ENCODE measurements at regions not wholly inside any gene's neighbourhood (a gene's known extent, or its start where the extent isn't known, plus 50 kb on each side); places are given as distances from the start of the nearest gene placed in this dataset.

DNA sequence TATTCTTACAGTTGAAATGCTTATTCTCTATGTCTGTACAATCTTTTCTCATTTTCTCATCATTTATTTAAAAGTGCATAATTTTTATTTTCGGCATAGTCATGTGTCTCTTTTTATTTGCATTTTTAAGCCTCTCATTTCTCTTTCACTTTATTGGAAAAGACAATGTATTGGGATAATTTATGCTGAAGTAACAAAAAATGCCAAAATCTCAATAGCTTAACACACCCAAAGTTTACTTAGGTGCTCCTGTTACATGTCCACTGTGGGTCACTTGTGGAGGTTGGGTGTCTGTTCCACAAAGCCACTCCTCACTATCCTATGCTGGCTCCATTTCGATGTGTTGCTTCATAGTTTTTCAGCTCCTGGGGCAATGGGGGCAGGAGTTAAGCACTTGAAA lies 638.7 kb downstream of the CD109 start:
- Histone ChIP-seq H3K9me2 (replicated peaks; ENCODE audit: insufficient read depth, low read length) (no peaks in the 10 kb centered on the region), H3K4me2 (ENCODE audit: low read depth, low read length, poor library complexity, severe bottlenecking) (no peak overlapping the region), H3K4me3 (ENCODE audit: low read length) (no peak overlapping the region), H3K79me2 (ENCODE audit: low read length) (no peaks in the 10 kb centered on the region), H3K9ac (ENCODE audit: low read length) (no peak overlapping the region), H3K36me3 (ENCODE audit: insufficient read depth, low read length) (no peaks in the 10 kb centered on the region), H3K27ac (ENCODE audit: low read length) (no peak overlapping the region), H3K4me1 (ENCODE audit: low read length) (no peaks in the 10 kb centered on the region), H3K9me3 (ENCODE audit: low read length) (no peaks in the 10 kb centered on the region), H4K20me1 (ENCODE audit: insufficient read depth, low read depth, low read length) (no peaks in the 10 kb centered on the region), H3K27me3 (ENCODE audit: low read length) (no peaks in the 10 kb centered on the region), H2AFZ (ENCODE audit: low read length) (no peak overlapping the region)
- no peak for DNase-seq

DNA sequence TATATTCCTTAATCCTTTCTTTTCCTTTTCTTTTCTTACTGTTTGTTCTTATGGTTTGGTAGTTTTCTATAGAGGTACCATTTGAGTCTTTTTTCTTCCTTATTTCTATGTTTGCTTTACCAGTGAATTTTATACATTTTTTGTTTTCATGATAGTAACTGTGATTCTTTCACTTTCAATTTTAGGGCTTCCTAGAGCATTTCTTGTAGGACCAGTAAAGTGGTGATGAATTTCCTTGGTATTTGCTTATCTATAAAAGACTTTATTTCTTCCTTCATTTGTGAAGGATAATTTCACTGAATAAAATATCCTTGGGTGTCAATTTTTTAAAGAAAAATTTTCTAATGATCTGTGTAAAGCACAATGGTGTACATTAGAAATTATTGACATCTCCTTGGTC lies 637.4 kb downstream of the CD109 start:
- Histone ChIP-seq H3K4me2 (ENCODE audit: low read depth, low read length, poor library complexity, severe bottlenecking) (no peak overlapping the region), H3K4me1 (ENCODE audit: low read length) (no peaks in the 10 kb centered on the region), H3K27ac (ENCODE audit: low read length) (no peak overlapping the region), H3K79me2 (ENCODE audit: low read length) (no peaks in the 10 kb centered on the region), H3K9me2 (replicated peaks; ENCODE audit: insufficient read depth, low read length) (no peaks in the 10 kb centered on the region), H3K36me3 (ENCODE audit: insufficient read depth, low read length) (no peaks in the 10 kb centered on the region), H3K9me3 (ENCODE audit: low read length) (no peaks in the 10 kb centered on the region), H3K9ac (ENCODE audit: low read length) (no peak overlapping the region), H4K20me1 (ENCODE audit: insufficient read depth, low read depth, low read length) (no peaks in the 10 kb centered on the region), H3K27me3 (ENCODE audit: low read length) (no peaks in the 10 kb centered on the region), H2AFZ (ENCODE audit: low read length) (no peak overlapping the region), H3K4me3 (ENCODE audit: low read length) (no peak overlapping the region)
- no peak for DNase-seq

DNA sequence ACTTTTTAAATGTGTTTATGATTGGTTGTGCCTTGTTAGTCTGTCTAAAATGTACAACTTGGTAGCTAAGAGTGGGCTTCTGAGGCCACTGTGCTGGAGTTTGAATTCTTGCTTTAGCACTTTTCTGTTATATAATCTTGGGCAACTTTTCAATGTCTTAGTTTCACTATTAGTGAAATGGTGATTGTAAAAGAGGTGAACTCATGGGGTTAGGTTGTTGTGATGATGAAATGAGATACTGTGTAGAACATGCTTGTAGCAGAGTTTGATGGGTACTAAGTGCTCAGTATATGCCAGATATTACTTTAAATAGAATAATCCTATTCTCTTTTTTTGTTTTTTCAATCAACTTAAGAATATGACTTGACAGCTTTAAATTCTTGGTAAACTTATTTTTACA lies 624.7 kb downstream of the CD109 start:
- H3K27me3 ChIP-seq (ENCODE audit: low read length), result no peaks in the 10 kb centered on the region
- no peak overlapping the region for H3K27ac ChIP-seq (ENCODE audit: low read length)
- H3K36me3 ChIP-seq (ENCODE audit: insufficient read depth, low read length), result no peaks in the 10 kb centered on the region
- H2AFZ ChIP-seq (ENCODE audit: low read length), result no peak overlapping the region
- no peak for DNase-seq
- no peak overlapping the region for H3K4me3 ChIP-seq (ENCODE audit: low read length)
- H3K4me1 ChIP-seq (ENCODE audit: low read length), result no peaks in the 10 kb centered on the region
- H3K9me3 ChIP-seq (ENCODE audit: low read length), result no peaks in the 10 kb centered on the region
- H3K79me2 ChIP-seq (ENCODE audit: low read length), result no peaks in the 10 kb centered on the region
- no peak overlapping the region for H3K9ac ChIP-seq (ENCODE audit: low read length)
- no peaks in the 10 kb centered on the region for H4K20me1 ChIP-seq (ENCODE audit: insufficient read depth, low read depth, low read length)
- no peak overlapping the region for H3K4me2 ChIP-seq (ENCODE audit: low read depth, low read length, poor library complexity, severe bottlenecking)
- no peaks in the 10 kb centered on the region for H3K9me2 ChIP-seq (replicated peaks; ENCODE audit: insufficient read depth, low read length)

DNA sequence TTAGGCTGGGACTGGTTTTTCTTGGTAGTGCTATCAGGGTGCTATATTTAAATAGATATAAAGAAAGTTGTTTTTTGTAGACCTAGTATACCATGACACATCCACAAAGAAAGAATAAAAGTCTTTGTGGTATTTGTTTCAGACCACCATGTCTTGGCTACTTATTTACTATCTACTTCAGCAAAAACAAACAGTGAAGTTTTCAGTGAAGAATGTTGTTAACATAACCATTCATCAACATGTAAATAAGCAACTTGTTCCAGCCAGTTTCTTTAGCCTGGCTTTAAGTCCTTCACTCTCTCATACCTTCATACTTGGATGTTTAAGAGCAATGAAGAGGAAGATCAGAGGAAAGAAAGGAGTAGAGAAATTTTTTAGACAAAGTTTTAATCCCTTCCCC lies 624.1 kb downstream of the CD109 start:
- H2AFZ ChIP-seq (ENCODE audit: low read length), result no peak overlapping the region
- H3K27ac ChIP-seq (ENCODE audit: low read length), result no peak overlapping the region
- no peaks in the 10 kb centered on the region for H3K36me3 ChIP-seq (ENCODE audit: insufficient read depth, low read length)
- no peak overlapping the region for H3K4me2 ChIP-seq (ENCODE audit: low read depth, low read length, poor library complexity, severe bottlenecking)
- H3K79me2 ChIP-seq (ENCODE audit: low read length), result no peaks in the 10 kb centered on the region
- H3K9me3 ChIP-seq (ENCODE audit: low read length), result no peaks in the 10 kb centered on the region
- no peaks in the 10 kb centered on the region for H3K9me2 ChIP-seq (replicated peaks; ENCODE audit: insufficient read depth, low read length)
- H3K4me3 ChIP-seq (ENCODE audit: low read length), result no peak overlapping the region
- no peak overlapping the region for H3K9ac ChIP-seq (ENCODE audit: low read length)
- H3K4me1 ChIP-seq (ENCODE audit: low read length), result no peaks in the 10 kb centered on the region
- no peaks in the 10 kb centered on the region for H4K20me1 ChIP-seq (ENCODE audit: insufficient read depth, low read depth, low read length)
- H3K27me3 ChIP-seq (ENCODE audit: low read length), result no peaks in the 10 kb centered on the region
- DNase-seq, result no peak

DNA sequence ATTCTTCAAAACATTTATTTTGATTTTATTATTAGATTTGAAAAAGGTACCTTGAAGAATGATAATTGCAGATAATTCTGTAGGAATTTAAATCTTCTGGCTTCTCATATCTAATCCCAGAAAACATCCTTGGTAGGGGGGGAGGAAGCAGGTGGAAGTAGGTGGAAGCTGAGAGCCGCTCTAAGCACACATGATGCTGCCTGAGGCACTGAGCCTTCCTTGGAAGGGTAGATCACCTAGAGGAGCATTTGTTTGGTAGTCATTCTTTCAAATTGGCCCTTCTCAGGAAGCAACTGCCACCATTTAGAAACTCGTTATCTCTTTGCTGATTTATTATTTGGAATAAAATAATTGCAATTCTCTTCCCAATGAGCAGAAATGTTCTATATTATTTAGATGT lies 623.3 kb downstream of the CD109 start:
- Histone ChIP-seq H4K20me1 (ENCODE audit: insufficient read depth, low read depth, low read length) (no peaks in the 10 kb centered on the region), H3K4me3 (ENCODE audit: low read length) (no peak overlapping the region), H2AFZ (ENCODE audit: low read length) (no peak overlapping the region), H3K79me2 (ENCODE audit: low read length) (no peaks in the 10 kb centered on the region), H3K27me3 (ENCODE audit: low read length) (no peaks in the 10 kb centered on the region), H3K9me2 (replicated peaks; ENCODE audit: insufficient read depth, low read length) (no peaks in the 10 kb centered on the region), H3K36me3 (ENCODE audit: insufficient read depth, low read length) (no peaks in the 10 kb centered on the region), H3K9me3 (ENCODE audit: low read length) (no peaks in the 10 kb centered on the region), H3K9ac (ENCODE audit: low read length) (no peak overlapping the region), H3K4me1 (ENCODE audit: low read length) (no peaks in the 10 kb centered on the region), H3K4me2 (ENCODE audit: low read depth, low read length, poor library complexity, severe bottlenecking) (no peak overlapping the region), H3K27ac (ENCODE audit: low read length) (no peak overlapping the region)
- DNase-seq, result no peak

DNA sequence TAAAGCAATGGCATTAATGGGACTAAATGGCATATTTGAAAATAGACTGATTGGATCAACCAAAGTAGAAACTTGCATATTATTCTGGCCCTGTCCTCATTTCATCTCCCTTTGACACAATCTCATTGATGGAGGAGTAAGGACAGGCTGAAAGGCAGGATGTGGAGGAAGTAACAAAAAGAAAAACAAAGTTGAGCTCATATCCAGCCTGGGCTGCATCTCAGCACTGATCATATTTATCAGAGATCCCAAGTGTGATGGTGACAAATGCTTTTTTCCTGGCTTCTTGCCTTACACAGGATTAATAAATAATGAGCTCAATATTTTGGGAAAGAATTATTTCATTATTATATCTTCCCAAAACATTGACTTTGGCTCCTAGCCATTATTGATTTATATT lies 622.7 kb downstream of the CD109 start:
- H3K79me2 ChIP-seq (ENCODE audit: low read length), result no peaks in the 10 kb centered on the region
- no peaks in the 10 kb centered on the region for H4K20me1 ChIP-seq (ENCODE audit: insufficient read depth, low read depth, low read length)
- no peak for DNase-seq
- H3K9me3 ChIP-seq (ENCODE audit: low read length), result no peaks in the 10 kb centered on the region
- no peaks in the 10 kb centered on the region for H3K27me3 ChIP-seq (ENCODE audit: low read length)
- no peak overlapping the region for H3K4me3 ChIP-seq (ENCODE audit: low read length)
- no peak overlapping the region for H3K27ac ChIP-seq (ENCODE audit: low read length)
- no peak overlapping the region for H3K9ac ChIP-seq (ENCODE audit: low read length)
- no peak overlapping the region for H3K4me2 ChIP-seq (ENCODE audit: low read depth, low read length, poor library complexity, severe bottlenecking)
- no peaks in the 10 kb centered on the region for H3K4me1 ChIP-seq (ENCODE audit: low read length)
- no peak overlapping the region for H2AFZ ChIP-seq (ENCODE audit: low read length)
- no peaks in the 10 kb centered on the region for H3K9me2 ChIP-seq (replicated peaks; ENCODE audit: insufficient read depth, low read length)
- no peaks in the 10 kb centered on the region for H3K36me3 ChIP-seq (ENCODE audit: insufficient read depth, low read length)

DNA sequence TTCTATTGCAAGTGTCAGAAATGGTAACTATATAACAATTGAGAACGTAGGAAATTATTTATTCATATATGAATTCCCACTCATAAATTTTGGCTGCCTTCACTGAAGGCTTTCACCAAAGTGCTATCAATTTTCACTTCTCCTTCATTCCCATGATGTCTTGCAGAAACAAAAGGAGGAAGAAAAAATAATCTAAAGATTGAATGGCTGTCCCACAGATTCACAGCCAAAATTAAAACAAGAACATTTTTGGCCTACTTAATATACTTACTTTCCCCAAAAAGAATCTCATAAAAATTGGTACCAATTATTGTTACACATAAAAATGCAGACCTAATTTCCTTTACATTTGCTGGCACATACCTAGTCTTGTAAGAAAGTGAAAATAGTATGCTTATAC lies 616.1 kb downstream of the CD109 start:
- Histone ChIP-seq H3K4me3 (ENCODE audit: low read length) (no peak overlapping the region), H3K36me3 (ENCODE audit: insufficient read depth, low read length) (no peaks in the 10 kb centered on the region), H3K9me2 (replicated peaks; ENCODE audit: insufficient read depth, low read length) (no peaks in the 10 kb centered on the region), H4K20me1 (ENCODE audit: insufficient read depth, low read depth, low read length) (no peaks in the 10 kb centered on the region), H3K79me2 (ENCODE audit: low read length) (no peaks in the 10 kb centered on the region), H3K4me1 (ENCODE audit: low read length) (no peaks in the 10 kb centered on the region), H3K27ac (ENCODE audit: low read length) (no peak overlapping the region), H3K4me2 (ENCODE audit: low read depth, low read length, poor library complexity, severe bottlenecking) (no peak overlapping the region), H2AFZ (ENCODE audit: low read length) (no peak overlapping the region), H3K9me3 (ENCODE audit: low read length) (no peaks in the 10 kb centered on the region), H3K27me3 (ENCODE audit: low read length) (no peaks in the 10 kb centered on the region), H3K9ac (ENCODE audit: low read length) (no peak overlapping the region)
- no peak for DNase-seq

DNA sequence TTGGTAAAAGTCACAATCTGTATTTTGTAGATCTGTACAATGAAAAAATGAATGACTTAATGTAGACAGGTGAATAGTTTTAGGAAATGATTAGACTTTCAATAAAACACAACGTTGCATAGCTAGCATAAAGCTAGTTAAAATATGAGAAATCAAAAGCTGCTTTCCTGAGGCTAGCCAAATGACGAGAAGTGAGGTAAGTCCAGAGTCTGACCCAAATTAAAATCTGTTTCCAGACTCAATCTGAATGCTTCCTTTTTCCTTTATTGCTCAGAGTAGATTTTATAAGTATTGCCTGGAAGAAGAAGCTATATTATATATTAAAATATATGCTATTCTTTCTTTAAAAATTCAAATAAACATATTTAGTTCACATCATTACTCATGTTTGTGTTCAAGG lies 615.4 kb downstream of the CD109 start:
- no peak overlapping the region for H2AFZ ChIP-seq (ENCODE audit: low read length)
- no peak overlapping the region for H3K27ac ChIP-seq (ENCODE audit: low read length)
- H3K9me2 ChIP-seq (replicated peaks; ENCODE audit: insufficient read depth, low read length), result no peaks in the 10 kb centered on the region
- no peak overlapping the region for H3K9ac ChIP-seq (ENCODE audit: low read length)
- no peaks in the 10 kb centered on the region for H4K20me1 ChIP-seq (ENCODE audit: insufficient read depth, low read depth, low read length)
- H3K4me1 ChIP-seq (ENCODE audit: low read length), result no peaks in the 10 kb centered on the region
- H3K4me2 ChIP-seq (ENCODE audit: low read depth, low read length, poor library complexity, severe bottlenecking), result no peak overlapping the region
- H3K4me3 ChIP-seq (ENCODE audit: low read length), result no peak overlapping the region
- H3K79me2 ChIP-seq (ENCODE audit: low read length), result no peaks in the 10 kb centered on the region
- H3K36me3 ChIP-seq (ENCODE audit: insufficient read depth, low read length), result no peaks in the 10 kb centered on the region
- H3K27me3 ChIP-seq (ENCODE audit: low read length), result no peaks in the 10 kb centered on the region
- no peaks in the 10 kb centered on the region for H3K9me3 ChIP-seq (ENCODE audit: low read length)
- DNase-seq, result no peak

DNA sequence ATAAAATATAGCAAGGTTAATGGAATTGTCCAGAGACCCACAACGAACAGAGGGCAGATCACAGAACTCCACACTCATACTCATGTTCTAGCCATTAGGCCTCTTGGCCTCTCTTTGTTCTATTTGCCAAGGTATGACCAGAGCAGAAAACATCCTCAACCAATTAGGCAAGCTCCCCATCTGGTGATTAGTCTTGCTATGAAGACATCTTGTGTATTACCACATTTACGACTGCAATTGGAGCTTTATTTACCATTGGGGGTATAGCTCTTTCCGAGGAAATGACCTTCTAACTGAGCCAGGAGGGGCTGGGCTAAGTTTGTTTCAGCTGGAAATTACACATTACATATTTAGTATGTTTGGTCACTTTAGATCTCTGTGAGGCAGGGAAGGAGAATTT lies 593.9 kb downstream of the CD109 start:
- Histone ChIP-seq H3K4me3 (ENCODE audit: low read length) (no peak overlapping the region), H3K79me2 (ENCODE audit: low read length) (no peaks in the 10 kb centered on the region)

More for the DNA sequence above, 593.9 kb downstream of the CD109 start:
- H3K4me1 ChIP-seq (ENCODE audit: low read length), result no peaks in the 10 kb centered on the region
- H3K27me3 ChIP-seq (ENCODE audit: low read length), result no peaks in the 10 kb centered on the region
- no peak overlapping the region for H3K4me2 ChIP-seq (ENCODE audit: low read depth, low read length, poor library complexity, severe bottlenecking)
- H3K9me3 ChIP-seq (ENCODE audit: low read length), result no peaks in the 10 kb centered on the region
- no peak overlapping the region for H3K27ac ChIP-seq (ENCODE audit: low read length)
- no peak overlapping the region for H3K9ac ChIP-seq (ENCODE audit: low read length)
- no peaks in the 10 kb centered on the region for H3K36me3 ChIP-seq (ENCODE audit: insufficient read depth, low read length)
- no peaks in the 10 kb centered on the region for H3K9me2 ChIP-seq (replicated peaks; ENCODE audit: insufficient read depth, low read length)
- H4K20me1 ChIP-seq (ENCODE audit: insufficient read depth, low read depth, low read length), result no peaks in the 10 kb centered on the region
- DNase-seq, result no peak
- no peak overlapping the region for H2AFZ ChIP-seq (ENCODE audit: low read length)

All from Karpas-422 (cell line).